ENCODE measurements at regions not wholly inside any gene's neighbourhood (a gene's known extent, or its start where the extent isn't known, plus 50 kb on each side); places are given as distances from the start of the nearest gene placed in this dataset.

- DNase-seq (ENCODE audit: low spot score), result no peak
Observed at GRCh38 chr2:52956118-52956517, 811.5 kb upstream of the CHAC2 start.

GRCh38 chr2:52955079-52955478 is 812.5 kb upstream of the CHAC2 start:
- no peak for DNase-seq (ENCODE audit: low spot score)

GRCh38 chr2:52940101-52940500 is 827.5 kb upstream of the CHAC2 start:
- DNase-seq (ENCODE audit: low spot score), result no peak

GRCh38 chr2:52939250-52939649 is 828.4 kb upstream of the CHAC2 start:
- DNase-seq (ENCODE audit: low spot score), result no peak

- DNase-seq (ENCODE audit: low spot score), result peak; percentile 20
Observed at GRCh38 chr2:52936029-52936428, 831.6 kb upstream of the CHAC2 start.

GRCh38 chr2:52934920-52935640 is 832.5 kb upstream of the CHAC2 start:
- DNase-seq (ENCODE audit: low spot score), result no peak

GRCh38 chr2:52934323-52934898 is 833.2 kb upstream of the CHAC2 start:
- DNase-seq (ENCODE audit: low spot score), result peak; percentile 82

GRCh38 chr2:52933878-52934277 is 833.7 kb upstream of the CHAC2 start:
- DNase-seq (ENCODE audit: low spot score), result no peak

- DNase-seq (ENCODE audit: low spot score), result no peak
Observed at GRCh38 chr2:52931660-52932059, 835.9 kb upstream of the CHAC2 start.

GRCh38 chr2:52929412-52929811 is 838.2 kb upstream of the CHAC2 start:
- DNase-seq (ENCODE audit: low spot score), result no peak

GRCh38 chr2:52919673-52920072 is 847.9 kb upstream of the CHAC2 start:
- peak; percentile 45 for DNase-seq (ENCODE audit: low spot score)

GRCh38 chr2:52918551-52918950 is 849.1 kb upstream of the CHAC2 start:
- no peak for DNase-seq (ENCODE audit: low spot score)

GRCh38 chr2:52916981-52917380 is 850.6 kb upstream of the CHAC2 start:
- no peak for DNase-seq (ENCODE audit: low spot score)

- peak; percentile 55 for DNase-seq (ENCODE audit: low spot score)
Observed at GRCh38 chr2:52904355-52904891, 863.2 kb upstream of the CHAC2 start.

- DNase-seq (ENCODE audit: low spot score), result no peak
Observed at GRCh38 chr2:52897511-52898044, 870.0 kb upstream of the CHAC2 start.

GRCh38 chr2:52895726-52896340 is 871.8 kb upstream of the CHAC2 start:
- DNase-seq (ENCODE audit: low spot score), result no peak

- DNase-seq (ENCODE audit: low spot score), result no peak
Observed at GRCh38 chr2:52886556-52886955, 881.0 kb upstream of the CHAC2 start.

GRCh38 chr2:52884761-52885352 is 882.7 kb upstream of the CHAC2 start:
- no peak for DNase-seq (ENCODE audit: low spot score)

GRCh38 chr2:52882974-52883373 is 884.6 kb upstream of the CHAC2 start:
- DNase-seq (ENCODE audit: low spot score), result no peak

GRCh38 chr2:52881606-52882005 is 886.0 kb upstream of the CHAC2 start:
- peak; percentile 47 for DNase-seq (ENCODE audit: low spot score)

GRCh38 chr2:52880872-52881271 is 886.7 kb upstream of the CHAC2 start:
- no peak for DNase-seq (ENCODE audit: low spot score)

GRCh38 chr2:52879561-52879960 is 888.0 kb upstream of the CHAC2 start:
- DNase-seq (ENCODE audit: low spot score), result no peak

All from HT-29 (cell line).